NCI-H187 (cell line): ENCODE measurements at regions not wholly inside any gene's neighbourhood (a gene's known extent, or its start where the extent isn't known, plus 50 kb on each side); places are given as distances from the start of the nearest gene placed in this dataset.
"Not testable (repeated sequence)": the region's sequence is repeated elsewhere in the genome, so short reads cannot be mapped to it uniquely, and the experiment has no call there.

Experiments
- DNase-seq, 2 experiments: peaks; one replicate each; lab custom pipeline; 2025; lab: John Stamatoyannopoulos, UW

DNA sequence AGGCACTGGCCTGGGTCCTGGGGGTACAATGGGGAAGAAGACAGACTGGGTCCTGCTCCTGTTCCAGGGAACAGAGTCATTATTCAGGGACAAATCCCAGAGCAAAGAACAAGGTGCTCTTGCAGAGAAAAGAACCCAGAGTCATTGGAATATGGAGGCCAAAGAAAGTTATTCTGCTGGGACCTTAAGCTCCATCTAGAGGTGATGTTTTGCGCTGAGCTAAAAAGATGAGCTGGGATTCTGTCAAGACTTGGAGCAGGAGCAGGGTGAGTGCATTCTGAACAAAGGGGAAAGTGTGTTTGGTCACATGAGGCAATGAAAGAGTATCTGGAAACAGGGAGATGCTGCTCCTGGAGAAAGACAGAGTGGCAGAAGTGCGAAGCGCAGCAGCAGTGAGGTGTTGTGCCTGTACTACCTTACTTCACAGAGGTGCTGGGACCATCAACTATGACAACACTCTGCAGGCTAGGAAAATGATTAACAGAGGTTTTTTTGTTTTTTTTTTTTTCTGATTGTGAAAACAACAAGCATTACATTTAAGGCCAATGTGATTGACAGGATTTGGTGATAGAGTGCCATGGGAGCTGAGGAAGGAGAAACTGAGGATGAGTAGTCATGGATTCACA is 95.3 kb upstream of the TNFSF11 start:
- DNase-seq = peak in 1 of 2 experiments; percentile 1

DNA sequence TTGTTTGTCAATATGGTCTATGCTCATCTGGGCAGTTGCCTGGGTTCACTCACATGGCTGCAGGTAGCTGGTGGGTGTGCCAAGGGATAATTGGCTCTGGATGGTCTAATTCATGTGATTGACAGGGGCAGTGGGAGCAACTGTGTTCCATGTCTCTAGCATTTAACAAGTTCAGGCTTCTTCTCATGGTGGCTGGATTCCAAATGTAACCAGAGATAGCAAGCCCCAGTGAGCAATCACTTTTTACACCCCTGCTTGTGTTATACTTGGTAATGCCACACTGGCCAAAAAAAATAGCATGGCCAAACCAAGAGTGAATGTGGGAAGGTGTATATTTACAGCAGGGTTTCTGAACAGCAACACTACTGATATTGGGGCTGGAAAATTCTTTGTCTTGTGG is 89.6 kb upstream of the TNFSF11 start:
- DNase-seq = no peak

DNA sequence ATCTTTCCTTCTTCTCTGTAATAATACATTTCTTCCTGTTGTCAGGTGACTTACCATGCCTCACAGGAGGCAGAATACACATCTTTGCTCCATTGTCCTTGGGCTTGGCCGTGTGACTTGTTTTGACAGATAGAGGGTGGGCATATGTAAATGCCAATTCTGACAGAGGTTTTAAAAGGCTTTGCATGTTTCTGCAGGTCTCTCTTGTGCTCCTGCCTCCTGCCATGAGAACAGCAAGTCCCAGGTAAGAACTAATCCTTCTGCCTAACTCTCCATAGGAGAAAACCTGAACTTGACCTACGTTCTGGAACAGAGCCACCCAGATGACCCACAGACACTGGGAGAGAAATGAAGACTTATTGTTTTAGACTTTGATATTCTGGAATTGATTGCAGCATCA is 88.7 kb upstream of the TNFSF11 start:
- no peak for DNase-seq

DNA sequence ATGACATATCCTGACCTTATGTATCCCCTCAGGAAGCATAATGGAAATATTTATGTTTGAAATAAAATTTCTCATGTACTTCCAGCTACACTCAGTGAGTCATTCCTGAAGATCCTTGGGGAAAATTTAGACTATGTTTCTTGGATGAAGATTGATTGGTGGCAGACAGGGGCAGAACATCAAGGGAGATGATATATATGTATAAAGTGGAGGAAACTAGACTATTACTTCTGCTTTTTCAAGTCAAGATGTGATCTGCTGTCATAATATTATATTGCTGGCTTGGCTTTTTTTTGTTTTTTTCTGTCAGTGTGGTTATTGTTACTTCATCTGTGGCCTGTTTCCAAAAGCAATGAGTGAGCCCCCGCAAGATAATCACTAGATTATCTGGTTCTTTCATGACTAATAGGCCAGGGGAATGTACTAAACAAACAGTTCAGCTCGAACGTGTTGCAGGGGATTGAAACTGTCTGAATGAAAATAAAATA is 87.2 kb upstream of the TNFSF11 start:
- no peak for DNase-seq

DNA sequence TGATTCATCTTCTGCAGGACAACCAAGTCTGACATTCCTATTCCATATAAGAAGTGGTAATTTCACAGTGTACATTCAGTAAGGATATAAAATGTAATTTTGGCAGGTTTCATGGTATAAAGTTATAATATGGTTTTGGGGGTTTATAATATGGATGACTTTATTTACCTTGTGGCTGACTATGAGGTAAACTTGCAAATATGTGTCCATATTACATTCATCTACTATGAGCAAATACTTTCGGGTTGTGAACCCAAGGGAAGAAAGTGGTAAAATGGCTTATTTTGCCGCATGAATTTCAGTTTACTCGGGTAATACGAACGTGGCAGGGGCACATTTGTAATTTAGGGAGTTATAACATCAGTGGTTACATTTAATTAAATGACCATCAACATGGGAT is 86.7 kb upstream of the TNFSF11 start:
- no peak for DNase-seq

DNA sequence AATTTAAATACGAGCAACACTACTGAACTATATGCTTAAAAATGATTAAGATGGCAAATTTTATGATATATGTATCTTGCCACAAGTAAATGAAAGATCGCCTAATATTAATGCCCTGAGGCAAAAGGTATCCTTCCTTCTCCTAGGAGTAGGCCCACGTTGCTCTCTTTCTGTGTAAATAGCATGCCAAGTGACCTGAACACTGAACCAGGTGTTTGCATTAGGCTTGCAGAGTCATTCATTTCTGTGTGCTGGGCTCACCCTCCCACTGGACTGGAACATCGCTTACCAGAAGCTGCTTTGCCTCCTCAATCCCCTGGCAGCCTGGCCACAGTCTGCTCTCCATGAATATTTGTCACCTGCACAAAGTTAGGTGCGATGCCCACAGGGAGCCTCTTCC is 83.3 kb upstream of the TNFSF11 start:
- DNase-seq = no peak

DNA sequence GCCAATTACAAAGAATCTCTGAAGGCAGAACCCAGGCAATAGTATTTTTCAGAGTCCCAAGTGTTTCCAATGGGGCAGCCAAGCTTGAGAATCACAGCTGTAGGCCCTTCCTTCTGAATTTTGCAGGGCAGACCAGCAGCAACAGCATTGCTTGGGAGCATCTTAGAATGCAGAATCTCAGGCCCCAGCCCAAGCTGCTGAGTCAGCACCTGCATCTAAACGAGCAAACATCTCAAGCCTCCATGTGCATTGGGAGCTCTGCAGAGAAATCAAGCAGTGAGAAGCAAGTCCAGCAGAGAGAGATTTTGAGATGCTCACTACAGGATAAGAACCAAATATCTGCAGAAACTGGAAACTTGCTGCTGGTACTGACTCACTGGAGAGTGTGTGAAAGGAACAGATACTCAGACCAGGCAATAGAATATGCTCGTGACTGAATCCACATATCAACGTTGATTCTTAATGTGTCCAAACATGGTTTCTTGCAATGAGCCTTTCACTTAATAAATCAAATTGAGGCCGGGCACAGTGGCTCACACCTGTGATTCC is 81.5 kb upstream of the TNFSF11 start:
- DNase-seq = no peak

DNA sequence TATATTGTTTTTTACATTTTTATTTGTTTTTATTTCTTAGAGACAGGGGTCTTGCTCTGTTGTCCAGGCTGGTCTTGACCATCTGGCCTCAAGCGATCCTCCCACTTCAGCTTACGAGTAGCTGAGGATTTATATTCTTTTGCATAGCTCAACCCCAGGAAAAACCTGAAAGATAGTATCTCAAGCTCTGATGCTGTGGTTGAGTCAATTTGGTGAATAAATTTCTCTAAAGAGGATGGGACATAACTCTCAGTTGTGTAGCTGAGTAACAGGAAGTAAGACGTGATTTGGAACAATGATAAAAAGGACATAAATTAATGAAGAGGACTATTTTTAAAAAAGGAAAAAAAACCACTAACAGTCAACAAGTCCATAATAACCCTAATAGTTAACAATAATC is 79.8 kb upstream of the TNFSF11 start:
- no peak for DNase-seq

DNA sequence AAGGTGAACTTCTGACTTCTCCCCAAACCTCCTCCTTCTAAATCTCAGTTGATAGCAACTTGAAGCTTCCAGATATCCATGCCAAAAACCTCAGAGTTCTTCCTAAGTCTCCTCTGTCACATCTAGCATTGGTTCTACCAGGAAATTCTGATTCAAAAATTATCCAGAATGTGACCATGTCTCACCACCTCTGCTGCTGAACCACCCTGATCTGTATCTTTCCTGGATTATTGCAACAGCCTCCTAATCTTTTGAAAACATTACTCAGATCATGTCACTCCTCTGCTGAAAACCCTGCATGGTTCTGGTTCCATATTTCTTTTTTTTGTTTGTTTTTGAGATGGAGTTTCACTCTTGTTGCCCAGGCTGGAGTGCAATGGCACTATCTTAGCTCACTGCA is 78.7 kb upstream of the TNFSF11 start:
- no peak for DNase-seq

DNA sequence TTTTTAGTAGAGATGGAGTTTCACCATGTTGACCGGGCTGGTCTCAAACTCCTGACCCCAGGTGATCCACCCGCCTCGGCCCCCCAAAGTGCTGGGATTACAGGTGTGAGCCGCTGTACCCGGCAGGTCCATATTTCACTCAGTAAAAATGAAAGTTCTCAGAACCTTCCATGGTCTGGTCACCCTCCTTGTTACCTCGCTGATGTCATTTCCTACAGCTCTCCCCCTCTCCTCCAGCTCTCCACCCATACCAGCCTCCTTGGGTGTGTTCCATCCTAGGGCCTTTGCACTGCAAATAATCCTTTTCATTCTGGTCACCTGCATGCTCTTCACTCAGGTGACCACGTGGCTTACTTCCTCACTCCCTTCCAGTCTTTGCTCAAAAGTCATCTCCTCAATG is 78.2 kb upstream of the TNFSF11 start:
- no peak for DNase-seq

DNA sequence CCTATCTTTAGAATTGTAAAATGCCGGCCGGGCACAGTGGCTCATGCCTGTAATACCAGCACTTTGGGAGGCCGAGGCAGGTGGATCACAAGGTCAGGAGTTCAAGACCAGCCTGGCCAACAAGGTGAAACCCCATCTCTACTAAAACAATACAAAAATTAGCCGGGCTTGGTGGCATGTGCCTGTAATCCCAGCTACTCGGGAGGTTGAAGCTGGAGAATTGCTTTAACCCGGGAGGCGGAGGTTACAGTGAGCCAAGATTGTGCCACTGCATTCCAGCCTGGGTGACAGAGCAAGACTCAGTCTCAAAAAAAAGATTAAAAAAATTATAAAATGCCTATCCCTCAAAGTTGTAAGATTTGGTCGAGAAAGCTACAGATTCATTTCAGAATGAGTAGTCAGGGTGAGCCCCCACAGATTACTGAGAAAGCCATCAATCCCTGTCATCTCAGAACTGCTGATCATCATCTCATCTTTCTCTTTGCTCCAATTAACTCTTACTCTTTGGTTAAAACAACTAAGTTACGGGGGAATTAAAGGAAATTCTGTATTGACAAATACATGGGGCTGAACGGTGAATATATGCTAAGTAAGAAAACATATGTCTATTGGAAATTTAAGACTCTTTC is 76.9 kb upstream of the TNFSF11 start:
- DNase-seq = not testable (repeated sequence)

DNA sequence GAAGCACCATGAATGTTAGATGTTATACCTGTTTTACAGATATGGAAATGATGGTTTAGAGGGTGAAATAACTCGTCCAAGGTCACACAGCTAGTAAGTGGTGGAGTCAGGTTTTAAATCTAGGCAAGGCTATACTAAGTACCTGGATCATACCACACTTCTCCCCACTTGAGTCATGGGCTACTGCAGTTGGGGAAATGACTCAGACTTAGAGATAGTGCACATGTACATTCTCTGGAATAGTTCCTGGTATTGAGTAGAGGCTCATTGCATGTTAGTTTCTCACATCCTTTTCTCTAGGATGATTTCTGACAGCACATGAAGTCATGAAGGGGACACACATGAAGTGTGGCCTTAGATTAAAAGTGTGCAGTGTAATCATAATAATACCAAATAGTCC is 76.2 kb upstream of the TNFSF11 start:
- no peak for DNase-seq

DNA sequence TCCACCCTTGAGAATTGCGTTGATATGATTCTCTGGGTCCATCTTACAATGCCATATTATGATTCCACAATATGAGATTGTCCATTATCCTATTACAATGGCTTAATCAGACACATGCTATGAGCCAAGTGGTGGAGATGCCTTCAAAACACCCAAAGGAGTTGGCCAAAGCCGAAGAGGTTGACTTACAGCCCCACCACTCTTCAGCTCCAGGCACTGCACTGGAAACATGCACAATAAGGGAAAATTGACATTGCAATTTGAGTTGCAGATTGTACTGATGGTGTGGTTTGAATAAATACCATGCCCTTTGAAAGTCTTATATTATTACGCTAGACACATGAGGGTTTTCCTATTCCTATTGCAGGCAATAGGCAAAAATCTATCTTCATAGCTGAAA is 75.4 kb upstream of the TNFSF11 start:
- DNase-seq = no peak
